Natural killer cell (primary cell): ENCODE measurements at regions not wholly inside any gene's neighbourhood (a gene's known extent, or its start where the extent isn't known, plus 50 kb on each side); places are given as distances from the start of the nearest gene placed in this dataset.

ENCODE experiments used
- ATAC-seq, 3 donors: fragments of 150-1000 bp in 2 of 3; fragments of 200-7000 bp in 1 of 3; cut with Tn5 transposase; 1 replicate in 1 of 3; 2 replicates in 2 of 3; pipeline ENCODE4 v1.10.0; 2021; ENCODE audit warnings: mild to moderate bottlenecking in 2 of 3, moderate library complexity in 2 of 3
- DNase-seq, 2 donors: peaks; one replicate each; pipeline versions ENCODE4 v3.0.0 to v3.0.0-alpha.2; 2013 to 2021; ENCODE audit warnings: mixed read lengths in 1 of 2
- H3K27ac ChIP-seq: one replicate; pipeline ENCODE4 v1.5.1; 2013; ENCODE audit warnings: mild to moderate bottlenecking, low read length
- H3K27me3 ChIP-seq: one replicate; pipeline ENCODE4 v1.6.1; 2013; ENCODE audit warnings: low read length; ENCODE audit not compliant: control insufficient read depth, insufficient read depth
- H3K36me3 ChIP-seq: one replicate; pipeline ENCODE4 v1.6.1; 2013; ENCODE audit warnings: low read length; ENCODE audit not compliant: control insufficient read depth, insufficient read depth
- H3K4me1 ChIP-seq: one replicate; pipeline ENCODE4 v1.6.1; 2013; ENCODE audit warnings: low read length; ENCODE audit not compliant: control insufficient read depth, insufficient read depth
- H3K4me3 ChIP-seq: one replicate; pipeline ENCODE4 v1.5.1; 2013; ENCODE audit warnings: low read length
- H3K9me3 ChIP-seq: one replicate; pipeline ENCODE4 v1.6.1; 2013; ENCODE audit warnings: low read length; ENCODE audit not compliant: control insufficient read depth, insufficient read depth
- H3K27ac Mint-ChIP-seq, 2 donors: one replicate each; pipeline ENCODE4 v1.8.0; 2022; ENCODE audit warnings: mild to moderate bottlenecking in 2 of 2, mixed read lengths in 2 of 2, moderate library complexity in 1 of 2
- H3K27me3 Mint-ChIP-seq, 2 donors: one replicate each; pipeline ENCODE4 v1.8.0; 2022; ENCODE audit warnings: low read depth in 2 of 2, mixed read lengths in 2 of 2
- H3K36me3 Mint-ChIP-seq: one replicate; pipeline ENCODE4 v1.8.0; 2022; ENCODE audit warnings: mixed read lengths
- H3K4me1 Mint-ChIP-seq, 2 donors: one replicate each; pipeline ENCODE4 v1.8.0; 2022; ENCODE audit warnings: mixed read lengths in 2 of 2
- H3K4me3 Mint-ChIP-seq: one replicate; pipeline ENCODE4 v1.8.0; 2022; ENCODE audit warnings: mild to moderate bottlenecking, moderate library complexity, mixed read lengths
- H3K9me3 Mint-ChIP-seq, 2 donors: one replicate each; pipeline ENCODE4 v1.8.0; 2022; ENCODE audit warnings: mixed read lengths in 2 of 2
- CTCF ChIP-seq: fragments of 200-600 bp; IDR thresholded peaks from one replicate; pipeline ENCODE4 v1.8.0; 2022; ENCODE audit warnings: antibody characterized with exemption
- WGBS: methylation state at CpG from one replicate; pipeline ENCODE4 v1.1.7; 2013; ENCODE audit warnings: missing lambda C conversion rate; ENCODE audit not compliant: insufficient coverage; 5-methylcytosine and 5-hydroxymethylcytosine counted together
- intact Hi-C: fragments of 100-400 bp; cut with micrococcal nuclease; formaldehyde crosslinking; loops from one replicate; pipeline ENCODE4 v1.14.2; 2022

- H3K9me3 Mint-ChIP-seq: peaks cover 0 to 3% of the 10 kb centered on the region in 2 donors
- ATAC-seq (no peak), DNase-seq (no peak)
- H3K4me3 Mint-ChIP-seq: no peak overlapping the region
- no peak for TF ChIP-seq CTCF
- no peak overlapping the region for H3K4me3 ChIP-seq
- H3K27me3 Mint-ChIP-seq: peaks cover 0 to 3% of the 10 kb centered on the region in 2 donors
- intact Hi-C loops: no loop called here
- H3K9me3 ChIP-seq: peaks cover 3% of the 10 kb centered on the region
- no peaks in the 10 kb centered on the region for H3K36me3 ChIP-seq
- no peak overlapping the region for H3K27ac ChIP-seq
- no peaks in the 10 kb centered on the region for H3K27me3 ChIP-seq
- H3K4me1 Mint-ChIP-seq: no peaks in the 10 kb centered on the region
- WGBS: 65% methylated on average over 7 of the region's 7 CpGs
- no peaks in the 10 kb centered on the region for H3K36me3 Mint-ChIP-seq
- no peaks in the 10 kb centered on the region for H3K4me1 ChIP-seq
- no peak overlapping the region for H3K27ac Mint-ChIP-seq
Measured at GRCh38 chr14:36452860-36453259, 67.2 kb downstream of the NKX2-1 start.

GRCh38 chr14:36451310-36452065 lies 68.5 kb downstream of the NKX2-1 start:
- H3K27ac ChIP-seq: no peak overlapping the region
- intact Hi-C loops: no loop called here
- Mint-ChIP-seq H3K4me3 (no peak overlapping the region), H3K27ac (no peak overlapping the region), H3K36me3 (no peaks in the 10 kb centered on the region), H3K9me3 (peaks cover 0 to 2% of the 10 kb centered on the region in 2 donors), H3K4me1 (no peaks in the 10 kb centered on the region), H3K27me3 (peaks cover 0 to 2% of the 10 kb centered on the region in 2 donors)
- H3K9me3 ChIP-seq: peaks cover 3% of the 10 kb centered on the region
- no peak for TF ChIP-seq CTCF
- no peak for ATAC-seq
- no peaks in the 10 kb centered on the region for H3K36me3 ChIP-seq
- no peak overlapping the region for H3K4me3 ChIP-seq
- WGBS: 76% methylated on average over 8 of the region's 8 CpGs
- no peaks in the 10 kb centered on the region for H3K4me1 ChIP-seq
- H3K27me3 ChIP-seq: no peaks in the 10 kb centered on the region
- DNase-seq: no peak

DNA sequence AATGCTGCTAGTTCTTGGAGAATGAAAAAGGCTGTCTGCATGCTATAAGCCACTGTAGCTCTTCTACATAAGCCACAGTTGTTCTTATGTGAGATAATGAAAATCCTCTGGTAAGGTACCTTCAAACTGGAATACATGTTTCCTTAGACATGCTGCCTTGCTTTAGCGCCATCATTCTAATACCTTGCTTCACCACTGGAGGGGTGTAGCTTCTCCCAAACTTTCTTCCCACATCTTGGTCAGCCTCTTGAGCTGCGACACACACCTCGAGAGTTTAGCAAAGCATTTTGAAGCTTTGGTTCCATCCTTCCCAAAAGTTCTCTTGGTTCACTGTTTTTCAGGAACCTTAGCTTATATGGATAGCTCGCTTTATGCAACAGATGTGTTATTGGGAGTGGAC lies 69.5 kb downstream of the NKX2-1 start:
- no peak for TF ChIP-seq CTCF
- no peak overlapping the region for H3K27ac ChIP-seq
- H3K36me3 Mint-ChIP-seq: no peaks in the 10 kb centered on the region
- H3K4me1 Mint-ChIP-seq: no peaks in the 10 kb centered on the region
- 84% methylated on average over 3 of the region's 4 CpGs for WGBS
- H3K4me3 Mint-ChIP-seq: no peak overlapping the region
- no peak overlapping the region for H3K27ac Mint-ChIP-seq
- DNase-seq: no peak
- H3K9me3 Mint-ChIP-seq: peaks cover 0 to 2% of the 10 kb centered on the region in 2 donors
- peaks cover 0 to 2% of the 10 kb centered on the region in 2 donors for H3K27me3 Mint-ChIP-seq
- intact Hi-C loops: no loop called here
- no peak overlapping the region for H3K4me3 ChIP-seq
- H3K9me3 ChIP-seq: peaks cover 3% of the 10 kb centered on the region
- H3K27me3 ChIP-seq: no peaks in the 10 kb centered on the region
- no peaks in the 10 kb centered on the region for H3K36me3 ChIP-seq
- ATAC-seq: no peak
- no peaks in the 10 kb centered on the region for H3K4me1 ChIP-seq

- intact Hi-C loops: no loop called here
- DNase-seq (no peak), ATAC-seq (no peak)
- Mint-ChIP-seq H3K36me3 (no peaks in the 10 kb centered on the region), H3K4me1 (no peaks in the 10 kb centered on the region), H3K4me3 (no peak overlapping the region), H3K27me3 (peaks cover 0 to 2% of the 10 kb centered on the region in 2 donors), H3K9me3 (peaks cover 0 to 2% of the 10 kb centered on the region in 2 donors), H3K27ac (no peak overlapping the region)
- peaks cover 3% of the 10 kb centered on the region for H3K9me3 ChIP-seq
- WGBS: 75% methylated on average over 3 of the region's 4 CpGs
- H3K27ac ChIP-seq: no peak overlapping the region
- TF ChIP-seq CTCF: no peak
- no peak overlapping the region for H3K4me3 ChIP-seq
- no peaks in the 10 kb centered on the region for H3K36me3 ChIP-seq
- no peaks in the 10 kb centered on the region for H3K27me3 ChIP-seq
- no peaks in the 10 kb centered on the region for H3K4me1 ChIP-seq
Measured at GRCh38 chr14:36449903-36450302, 70.1 kb downstream of the NKX2-1 start.
